ENCODE measurements at regions not wholly inside any gene's neighbourhood (a gene's known extent, or its start where the extent isn't known, plus 50 kb on each side); places are given as distances from the start of the nearest gene placed in this dataset.
"Not testable (repeated sequence)": the region's sequence is repeated elsewhere in the genome, so short reads cannot be mapped to it uniquely, and the experiment has no call there.

- Histone ChIP-seq H3K4me2 (ENCODE audit: low read length) (no peak overlapping the region), H3K9me3 (ENCODE audit: low read length) (no peaks in the 10 kb centered on the region), H3K36me3 (ENCODE audit: insufficient read depth, low read length) (no peaks in the 10 kb centered on the region), H3K9me2 (ENCODE audit: insufficient read depth, low read length) (no peaks in the 10 kb centered on the region), H2AFZ (ENCODE audit: low read length) (no peak overlapping the region), H4K20me1 (ENCODE audit: insufficient read depth, low read length) (no peaks in the 10 kb centered on the region), H3K4me3 (ENCODE audit: low read depth, low read length, poor library complexity, severe bottlenecking) (no peak overlapping the region), H3K27ac (ENCODE audit: low read depth, low read length, poor library complexity, severe bottlenecking) (no peak overlapping the region), H3K79me2 (ENCODE audit: insufficient read depth, low read depth, low read length) (no peaks in the 10 kb centered on the region), H3K4me1 (ENCODE audit: insufficient read depth, low read length, poor library complexity, severe bottlenecking) (no peaks in the 10 kb centered on the region)
- ChIA-PET POLR2A (interaction anchor here (1.1 kb wide), 1 partner anchor 12 kb away, joined by 3 read pairs; no protein-coding TSS in a partner anchor), CTCF (ENCODE audit: unreplicated experiment) (no interaction called here)
- BruUV-seq (replicated peaks) = no TSS peak
- intact Hi-C loops (cut with micrococcal nuclease; ENCODE audit: unreplicated experiment) = no loop called here
- DNase-seq (ENCODE audit: low spot score) = no peak
- TF ChIP-seq, protein P1, sequence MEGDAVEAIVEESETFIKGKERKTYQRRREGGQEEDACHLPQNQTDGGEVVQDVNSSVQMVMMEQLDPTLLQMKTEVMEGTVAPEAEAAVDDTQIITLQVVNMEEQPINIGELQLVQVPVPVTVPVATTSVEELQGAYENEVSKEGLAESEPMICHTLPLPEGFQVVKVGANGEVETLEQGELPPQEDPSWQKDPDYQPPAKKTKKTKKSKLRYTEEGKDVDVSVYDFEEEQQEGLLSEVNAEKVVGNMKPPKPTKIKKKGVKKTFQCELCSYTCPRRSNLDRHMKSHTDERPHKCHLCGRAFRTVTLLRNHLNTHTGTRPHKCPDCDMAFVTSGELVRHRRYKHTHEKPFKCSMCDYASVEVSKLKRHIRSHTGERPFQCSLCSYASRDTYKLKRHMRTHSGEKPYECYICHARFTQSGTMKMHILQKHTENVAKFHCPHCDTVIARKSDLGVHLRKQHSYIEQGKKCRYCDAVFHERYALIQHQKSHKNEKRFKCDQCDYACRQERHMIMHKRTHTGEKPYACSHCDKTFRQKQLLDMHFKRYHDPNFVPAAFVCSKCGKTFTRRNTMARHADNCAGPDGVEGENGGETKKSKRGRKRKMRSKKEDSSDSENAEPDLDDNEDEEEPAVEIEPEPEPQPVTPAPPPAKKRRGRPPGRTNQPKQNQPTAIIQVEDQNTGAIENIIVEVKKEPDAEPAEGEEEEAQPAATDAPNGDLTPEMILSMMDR (conservative IDR thresholded peaks at IDR 0.05; ENCODE audit: low read length) = no peak
- TF ChIP-seq EZH2phosphoT487 (IDR thresholded peaks at IDR 0.05; ENCODE audit: borderline replicate concordance, low read depth, low read length) = no peak
Observed at GRCh38 chr5:174504266-174504726, 220.1 kb upstream of the MSX2 start.

DNA sequence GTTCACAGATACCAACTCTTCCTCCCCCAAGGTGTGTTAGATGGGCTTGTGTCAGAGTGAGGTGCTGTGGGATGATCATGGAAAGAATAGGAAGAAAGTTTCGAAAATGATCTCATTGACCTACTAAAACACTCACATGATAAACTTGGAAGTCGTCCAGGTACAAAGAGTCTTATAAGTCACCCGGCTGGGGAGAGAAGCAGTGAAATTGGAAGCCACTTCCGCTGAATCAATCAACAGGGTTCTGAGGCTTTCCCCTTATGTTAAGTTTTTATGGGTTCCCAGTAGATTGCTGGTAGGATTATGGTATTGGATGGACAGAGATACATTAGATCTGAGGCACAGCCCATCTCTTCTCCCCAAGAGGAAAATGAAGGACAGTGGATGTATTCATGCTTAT, 218.8 kb upstream of the MSX2 start:
- Histone ChIP-seq H3K79me2 (ENCODE audit: insufficient read depth, low read depth, low read length) (no peaks in the 10 kb centered on the region), H3K4me2 (ENCODE audit: low read length) (no peak overlapping the region), H3K9me2 (ENCODE audit: insufficient read depth, low read length) (no peaks in the 10 kb centered on the region), H3K9me3 (ENCODE audit: low read length) (no peaks in the 10 kb centered on the region), H3K36me3 (ENCODE audit: insufficient read depth, low read length) (no peaks in the 10 kb centered on the region), H2AFZ (ENCODE audit: low read length) (no peak overlapping the region), H3K4me1 (ENCODE audit: insufficient read depth, low read length, poor library complexity, severe bottlenecking) (no peaks in the 10 kb centered on the region), H3K27ac (ENCODE audit: low read depth, low read length, poor library complexity, severe bottlenecking) (no peak overlapping the region), H3K4me3 (ENCODE audit: low read depth, low read length, poor library complexity, severe bottlenecking) (no peak overlapping the region), H4K20me1 (ENCODE audit: insufficient read depth, low read length) (no peaks in the 10 kb centered on the region)
- no peak for TF ChIP-seq EZH2phosphoT487 (IDR thresholded peaks at IDR 0.05; ENCODE audit: borderline replicate concordance, low read depth, low read length)
- TF ChIP-seq, protein P1 (conservative IDR thresholded peaks at IDR 0.05; ENCODE audit: low read length) = no peak
- ChIA-PET CTCF (ENCODE audit: unreplicated experiment) (no interaction called here), POLR2A (no interaction called here)
- intact Hi-C loops (cut with micrococcal nuclease; ENCODE audit: unreplicated experiment) = no loop called here
- DNase-seq (ENCODE audit: low spot score) = no peak
- no TSS peak for BruUV-seq (replicated peaks)

DNA sequence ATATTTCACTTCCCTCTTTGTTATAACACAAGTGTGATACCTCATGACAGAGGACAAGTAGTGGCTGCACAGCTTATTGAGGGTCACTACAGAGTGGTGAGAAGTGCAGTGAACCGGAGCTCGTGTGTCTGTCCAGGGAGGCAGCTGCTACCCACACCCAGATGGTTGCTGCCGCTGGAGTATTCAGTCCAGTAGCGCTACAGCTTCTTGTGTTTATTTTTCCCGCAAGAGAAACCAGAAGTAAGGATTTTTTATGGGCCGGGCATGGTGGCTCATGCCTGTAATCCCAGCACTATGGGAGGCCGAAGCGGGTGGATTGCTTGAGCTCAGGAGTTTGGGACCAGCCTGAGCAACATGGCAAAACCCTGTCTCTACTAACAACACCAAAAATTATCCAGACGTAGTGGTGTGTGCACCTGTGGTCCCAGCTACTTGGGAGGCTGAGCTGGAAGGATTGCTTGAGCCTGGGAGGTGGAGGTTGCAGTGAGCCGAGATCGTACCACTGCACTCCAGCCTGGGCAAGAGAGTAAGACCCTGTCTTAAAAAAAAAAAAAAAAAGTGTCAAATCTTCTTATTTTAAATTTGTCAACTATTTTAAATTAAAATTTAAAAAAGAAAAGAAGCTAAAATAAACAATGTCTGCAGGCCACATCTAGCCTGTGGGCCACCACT, 213.5 kb upstream of the MSX2 start:
- DNase-seq (ENCODE audit: low spot score); CTCF ChIA-PET (ENCODE audit: unreplicated experiment); H3K79me2 ChIP-seq (ENCODE audit: insufficient read depth, low read depth, low read length); H4K20me1 ChIP-seq (ENCODE audit: insufficient read depth, low read length); BruUV-seq (replicated peaks); POLR2A ChIA-PET; H3K4me2 ChIP-seq (ENCODE audit: low read length); intact Hi-C loops (cut with micrococcal nuclease; ENCODE audit: unreplicated experiment); H3K4me1 ChIP-seq (ENCODE audit: insufficient read depth, low read length, poor library complexity, severe bottlenecking); H3K9me3 ChIP-seq (ENCODE audit: low read length); H2AFZ ChIP-seq (ENCODE audit: low read length); H3K27ac ChIP-seq (ENCODE audit: low read depth, low read length, poor library complexity, severe bottlenecking); H3K36me3 ChIP-seq (ENCODE audit: insufficient read depth, low read length); H3K4me3 ChIP-seq (ENCODE audit: low read depth, low read length, poor library complexity, severe bottlenecking); H3K9me2 ChIP-seq (ENCODE audit: insufficient read depth, low read length): not testable (repeated sequence)

Data from OCI-LY7 (cell line).